ENCODE measurements at regions not wholly inside any gene's neighbourhood (a gene's known extent, or its start where the extent isn't known, plus 50 kb on each side); places are given as distances from the start of the nearest gene placed in this dataset.

GRCh38 chr22:48197189-48197690 lies 1434.8 kb downstream of the TBC1D22A start:
- DNase-seq (ENCODE audit: low read depth in 1 of 2, low spot score in 1 of 2): no peak
- H3K4me3 ChIP-seq (replicated peaks; ENCODE audit: insufficient read depth, low read length): no peak overlapping the region

GRCh38 chr22:48192920-48193319 lies 1430.5 kb downstream of the TBC1D22A start:
- H3K4me3 ChIP-seq (replicated peaks; ENCODE audit: insufficient read depth, low read length): no peak overlapping the region
- no peak for TF ChIP-seq POLR2AphosphoS5 (IDR thresholded peaks at IDR 0.05; ENCODE audit: low read depth)
- peak; percentile 90 for TF ChIP-seq SPI1 (IDR thresholded peaks at IDR 0.05; ENCODE audit: borderline replicate concordance, low read depth)
- H3K27ac ChIP-seq (replicated peaks): no peak overlapping the region
- no peaks in the 10 kb centered on the region for H3K27me3 ChIP-seq (ENCODE audit: insufficient read depth, poor library complexity, severe bottlenecking)
- DNase-seq (ENCODE audit: low read depth in 1 of 2, low spot score in 1 of 2): peak in 1 of 2 experiments; percentile 14

More at GRCh38 chr22:48197189-48197690, 1434.8 kb downstream of the TBC1D22A start:
- H3K27ac ChIP-seq (replicated peaks): no peak overlapping the region
- TF ChIP-seq CTCF (IDR thresholded peaks at IDR 0.05; ENCODE audit: insufficient read depth, low read length) (no peak), GABPA (IDR thresholded peaks at IDR 0.05; ENCODE audit: low read depth) (no peak), POLR2AphosphoS5 (IDR thresholded peaks at IDR 0.05; ENCODE audit: low read depth) (no peak), SPI1 (IDR thresholded peaks at IDR 0.05; ENCODE audit: borderline replicate concordance, low read depth) (no peak), REST (IDR thresholded peaks at IDR 0.05; ENCODE audit: insufficient replicate concordance, low read depth) (no peak)
- H3K27me3 ChIP-seq (ENCODE audit: insufficient read depth, poor library complexity, severe bottlenecking): no peaks in the 10 kb centered on the region

- H3K27me3 ChIP-seq (ENCODE audit: insufficient read depth, poor library complexity, severe bottlenecking): no peaks in the 10 kb centered on the region
- H3K27ac ChIP-seq (replicated peaks): no peak overlapping the region
- no peak for DNase-seq (ENCODE audit: low read depth in 1 of 2, low spot score in 1 of 2)
- no peak overlapping the region for H3K4me3 ChIP-seq (replicated peaks; ENCODE audit: insufficient read depth, low read length)
- no peak for TF ChIP-seq REST (IDR thresholded peaks at IDR 0.05; ENCODE audit: insufficient replicate concordance, low read depth)
Observed at GRCh38 chr22:48192071-48192470, 1429.6 kb downstream of the TBC1D22A start.

- Histone ChIP-seq H3K4me3 (replicated peaks; ENCODE audit: insufficient read depth, low read length) (no peak overlapping the region), H3K27me3 (ENCODE audit: insufficient read depth, poor library complexity, severe bottlenecking) (no peaks in the 10 kb centered on the region), H3K27ac (replicated peaks) (no peak overlapping the region)
- DNase-seq (ENCODE audit: low read depth in 1 of 2, low spot score in 1 of 2): no peak
- TF ChIP-seq REST (IDR thresholded peaks at IDR 0.05; ENCODE audit: insufficient replicate concordance, low read depth) (no peak), GABPA (IDR thresholded peaks at IDR 0.05; ENCODE audit: low read depth) (no peak), SPI1 (IDR thresholded peaks at IDR 0.05; ENCODE audit: borderline replicate concordance, low read depth) (no peak), POLR2AphosphoS5 (IDR thresholded peaks at IDR 0.05; ENCODE audit: low read depth) (no peak), CTCF (IDR thresholded peaks at IDR 0.05; ENCODE audit: insufficient read depth, low read length) (no peak)
Observed at GRCh38 chr22:48188231-48188721, 1425.8 kb downstream of the TBC1D22A start.

Data from HL-60 (cell line).